Cardiac fibroblast (primary cell): ENCODE measurements at regions not wholly inside any gene's neighbourhood (a gene's known extent, or its start where the extent isn't known, plus 50 kb on each side); places are given as distances from the start of the nearest gene placed in this dataset.

Source experiments
- DNase-seq, 2 donors: peaks; one replicate each; pipeline versions ENCODE4 v3.0.0 to v3.0.0-alpha.2; 2010; ENCODE audit warnings: low read depth in 2 of 2
- H3K4me3 ChIP-seq, 2 donors: replicated peaks in 1 of 2; 1 replicate in 1 of 2; 2 replicates in 1 of 2; pipeline ENCODE4 v1.5.1; 2011; ENCODE audit warnings: low read depth in 2 of 2, low read length in 2 of 2, mild to moderate bottlenecking in 2 of 2, moderate library complexity in 1 of 2
- TF ChIP-seq, protein P1 (sequence below): IDR thresholded peaks from one replicate; pipeline ENCODE4 v1.5.1; 2011; ENCODE audit warnings: low read depth, mild to moderate bottlenecking, low read length, inconsistent platforms

DNA sequence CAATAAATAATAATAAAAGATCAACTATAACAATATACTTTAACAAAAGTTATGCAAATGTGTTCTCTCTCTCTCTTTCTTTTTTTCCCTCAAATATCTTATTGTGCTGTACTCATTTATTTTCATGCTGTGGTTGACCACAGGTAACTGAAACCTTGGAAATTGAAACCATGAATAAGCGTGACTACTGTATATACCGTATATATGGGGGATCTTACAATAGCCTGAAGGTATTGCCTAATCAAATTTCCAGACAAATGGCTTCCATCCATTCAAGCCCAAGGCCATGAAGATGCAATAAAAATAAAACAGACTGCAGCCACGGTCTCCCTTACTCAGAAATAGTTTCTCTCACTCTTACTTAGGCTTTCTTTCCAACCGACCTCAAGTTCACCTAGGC is 98.3 kb downstream of the SLITRK6 start:
- H3K4me3 ChIP-seq: no peak overlapping the region
- DNase-seq: no peak
- TF ChIP-seq, protein P1, sequence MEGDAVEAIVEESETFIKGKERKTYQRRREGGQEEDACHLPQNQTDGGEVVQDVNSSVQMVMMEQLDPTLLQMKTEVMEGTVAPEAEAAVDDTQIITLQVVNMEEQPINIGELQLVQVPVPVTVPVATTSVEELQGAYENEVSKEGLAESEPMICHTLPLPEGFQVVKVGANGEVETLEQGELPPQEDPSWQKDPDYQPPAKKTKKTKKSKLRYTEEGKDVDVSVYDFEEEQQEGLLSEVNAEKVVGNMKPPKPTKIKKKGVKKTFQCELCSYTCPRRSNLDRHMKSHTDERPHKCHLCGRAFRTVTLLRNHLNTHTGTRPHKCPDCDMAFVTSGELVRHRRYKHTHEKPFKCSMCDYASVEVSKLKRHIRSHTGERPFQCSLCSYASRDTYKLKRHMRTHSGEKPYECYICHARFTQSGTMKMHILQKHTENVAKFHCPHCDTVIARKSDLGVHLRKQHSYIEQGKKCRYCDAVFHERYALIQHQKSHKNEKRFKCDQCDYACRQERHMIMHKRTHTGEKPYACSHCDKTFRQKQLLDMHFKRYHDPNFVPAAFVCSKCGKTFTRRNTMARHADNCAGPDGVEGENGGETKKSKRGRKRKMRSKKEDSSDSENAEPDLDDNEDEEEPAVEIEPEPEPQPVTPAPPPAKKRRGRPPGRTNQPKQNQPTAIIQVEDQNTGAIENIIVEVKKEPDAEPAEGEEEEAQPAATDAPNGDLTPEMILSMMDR: no peak

DNA sequence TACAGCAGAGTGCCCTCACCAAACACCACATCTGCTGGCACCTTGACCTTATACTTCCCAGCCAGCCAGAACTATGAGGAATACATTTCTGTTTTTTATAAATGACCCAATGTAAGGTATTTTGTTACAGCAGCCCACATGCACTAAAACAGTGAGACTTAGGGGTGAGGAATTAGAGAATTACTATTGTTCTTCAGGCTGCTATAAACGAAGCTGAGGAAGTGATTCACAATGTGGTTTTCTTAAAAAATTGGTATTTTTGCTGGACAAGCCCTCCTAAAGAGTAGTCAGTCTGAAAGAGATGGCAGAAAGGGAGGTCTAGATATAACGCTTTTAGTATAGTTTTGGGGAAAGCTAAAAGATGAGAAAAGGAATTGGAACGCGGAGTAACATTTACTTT is 101.0 kb downstream of the SLITRK6 start:
- DNase-seq: peak in 1 of 2 donors; percentile 1
- TF ChIP-seq, protein P1: no peak
- H3K4me3 ChIP-seq: no peak overlapping the region

DNA sequence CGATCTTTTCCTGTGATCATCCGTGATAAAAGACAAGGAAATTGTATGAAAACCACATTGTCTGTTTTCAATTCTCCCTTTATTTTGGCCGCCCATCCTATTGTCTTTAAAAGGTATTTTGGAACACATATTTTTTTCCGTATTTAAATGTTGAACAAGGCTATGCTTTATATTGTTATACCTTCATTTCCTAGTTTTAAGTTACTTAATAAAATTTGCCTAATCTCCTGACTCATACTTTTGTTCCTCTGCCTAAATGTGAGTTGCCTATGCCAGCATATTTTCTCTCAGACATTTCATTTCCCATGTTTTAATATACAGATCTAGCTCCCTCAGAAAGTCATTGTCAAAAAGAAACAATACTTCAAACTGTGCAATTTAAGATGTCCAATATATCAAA is 104.2 kb downstream of the SLITRK6 start:
- no peak for DNase-seq
- TF ChIP-seq, protein P1: no peak
- H3K4me3 ChIP-seq: no peak overlapping the region

DNA sequence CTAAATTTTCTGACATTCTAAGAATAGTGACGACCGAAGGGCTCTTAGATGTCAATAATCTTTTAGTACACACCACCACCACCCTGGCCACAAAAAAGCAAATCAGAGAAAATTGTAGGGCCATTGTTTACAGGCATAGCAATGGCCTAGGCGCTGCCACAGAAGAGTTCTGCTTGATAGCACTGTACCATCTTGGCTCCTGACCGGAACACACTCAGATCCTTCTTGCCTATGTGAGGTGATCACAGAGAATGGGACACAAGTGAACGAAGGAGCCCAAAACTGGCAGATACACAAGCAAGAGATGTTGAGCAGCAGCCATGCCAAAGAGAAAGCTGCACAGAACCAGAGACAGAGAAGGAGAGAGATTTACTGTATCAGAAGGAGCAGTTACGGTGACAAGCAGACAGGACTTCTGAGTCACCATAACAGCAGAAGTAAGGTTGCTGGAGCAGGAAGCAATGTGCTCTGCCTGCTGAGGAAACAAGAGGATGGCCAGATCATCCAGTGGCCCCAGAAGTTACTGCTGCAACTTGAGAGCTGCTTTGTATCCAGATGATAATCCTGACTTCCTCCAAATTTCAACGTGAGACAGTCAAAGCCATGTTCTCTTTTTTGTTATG is 105.2 kb downstream of the SLITRK6 start:
- TF ChIP-seq, protein P1: no peak
- DNase-seq: no peak
- H3K4me3 ChIP-seq: no peak overlapping the region

DNA sequence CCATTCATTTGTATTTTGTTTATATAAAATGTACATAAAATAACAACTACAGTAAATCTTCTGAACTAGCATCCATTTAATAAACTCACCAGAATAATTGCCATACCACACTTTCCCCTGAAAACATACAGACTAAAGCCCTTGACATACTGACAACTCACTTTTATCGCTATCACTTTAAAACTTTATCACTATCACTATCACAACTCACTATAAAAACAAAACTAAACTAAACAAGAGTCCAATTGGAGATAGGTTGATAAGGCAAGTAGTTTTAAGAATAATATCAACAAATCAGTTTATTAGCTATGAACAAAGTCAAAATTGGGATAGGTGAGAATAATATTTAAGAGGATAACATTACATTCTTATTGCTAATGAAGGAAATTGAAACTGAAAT is 108.9 kb downstream of the SLITRK6 start:
- no peak overlapping the region for H3K4me3 ChIP-seq
- DNase-seq: no peak
- TF ChIP-seq, protein P1: no peak

DNA sequence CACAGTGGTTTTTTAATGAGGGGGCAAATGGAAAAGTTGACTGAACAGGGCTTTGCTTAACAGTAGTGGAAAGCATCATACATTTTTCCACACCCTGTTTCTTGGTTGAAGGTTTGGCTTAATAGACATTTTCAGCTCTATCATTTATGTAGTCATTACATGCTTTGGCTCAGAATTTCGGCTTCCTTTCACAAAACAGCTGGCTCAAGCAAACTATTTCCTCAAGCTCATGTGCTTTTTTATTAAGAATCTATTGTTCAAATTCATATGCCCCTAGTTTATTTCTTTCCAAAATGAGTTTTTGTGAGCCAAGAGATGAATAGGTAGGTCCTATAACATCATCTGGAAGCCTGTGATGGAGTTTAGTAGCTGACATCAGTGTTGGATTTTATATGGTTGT is 113.8 kb downstream of the SLITRK6 start:
- no peak for DNase-seq
- H3K4me3 ChIP-seq: no peak overlapping the region
- TF ChIP-seq, protein P1: no peak

DNA sequence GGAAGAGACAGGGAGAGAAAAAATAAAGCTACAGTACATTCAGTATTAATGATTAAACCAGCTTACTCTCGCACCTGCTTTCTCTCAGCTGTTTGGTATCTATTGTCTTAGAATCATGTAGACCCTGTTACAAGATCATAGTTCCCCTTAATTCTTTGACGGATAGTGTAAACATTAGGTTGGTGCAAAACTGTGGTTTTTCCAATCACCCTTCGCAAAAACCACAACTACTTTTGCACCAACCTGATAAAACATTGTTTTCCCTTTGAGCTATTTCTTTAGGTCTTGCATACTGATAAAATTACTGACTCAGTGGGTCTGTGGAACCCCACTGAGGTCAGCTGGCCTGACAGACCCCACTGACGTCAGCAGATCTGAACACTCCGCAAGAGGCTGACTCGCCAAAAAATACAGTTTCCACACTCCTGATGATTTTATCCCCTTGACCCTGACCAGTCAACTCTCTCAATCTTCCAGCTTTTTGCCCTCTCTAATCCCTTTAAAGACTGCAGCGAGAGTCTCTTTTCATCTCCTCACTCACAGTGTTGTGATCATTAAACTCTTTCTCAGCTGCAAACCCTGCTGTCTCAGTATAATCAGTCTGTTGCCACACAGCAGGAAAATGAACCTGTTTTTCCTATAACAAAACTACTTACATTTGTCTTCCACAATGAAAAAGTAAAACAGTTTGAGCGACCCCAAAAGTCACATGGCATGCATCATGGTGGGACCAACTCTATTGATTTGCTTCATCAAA is 123.9 kb downstream of the SLITRK6 start:
- TF ChIP-seq, protein P1: no peak
- no peak overlapping the region for H3K4me3 ChIP-seq
- no peak for DNase-seq
